B cell (primary cell): ENCODE measurements at regions not wholly inside any gene's neighbourhood (a gene's known extent, or its start where the extent isn't known, plus 50 kb on each side); places are given as distances from the start of the nearest gene placed in this dataset.

Experiments
- ATAC-seq: fragments of 200-7000 bp; cut with Tn5 transposase; one replicate; pipeline ENCODE4 v1.10.0; 2021; ENCODE audit warnings: low read depth, mild to moderate bottlenecking, moderate number of reproducible peaks, moderate library complexity
- CTCF ChIA-PET: fragments of 350-600 bp; sonication (Branson Sonifier 250); formaldehyde crosslinking; loops from one replicate; lab custom pipeline; 2021; ENCODE audit warnings: antibody characterized with exemption, inconsistent platforms; lab: Charles Lee
- POLR2A ChIA-PET: fragments of 350-600 bp; sonication (Branson Sonifier 250); formaldehyde crosslinking; loops from one replicate; lab custom pipeline; 2021; ENCODE audit warnings: antibody characterized with exemption; lab: Charles Lee
- DNase-seq: peaks from one replicate; pipeline ENCODE4 v3.0.0; 2013
- H2AFZ ChIP-seq: 2 replicates; pipeline ENCODE4 v1.6.1; 2012; ENCODE audit warnings: mild to moderate bottlenecking, low read depth, low read length; ENCODE audit not compliant: insufficient read depth, poor library complexity, severe bottlenecking
- H3K27ac ChIP-seq, 2 donors: 1 replicate in 1 of 2; 2 replicates in 1 of 2; pipeline ENCODE4 v1.5.1; 2012 to 2013; ENCODE audit warnings: low read length in 2 of 2, mild to moderate bottlenecking in 2 of 2, moderate library complexity in 1 of 2
- H3K27me3 ChIP-seq, 4 experiments: fragments of 200-600 bp in 1 of 4; sonication (generic) in 1 of 4; replicated peaks in 1 of 4; 1 replicate in 2 of 4; 2 replicates in 2 of 4; pipeline versions ENCODE4 v1.6.1 to v1.7.0; 2013 to 2016; ENCODE audit warnings: low read length in 3 of 4, mild to moderate bottlenecking in 2 of 4, mixed read lengths in 1 of 4, moderate library complexity in 1 of 4; ENCODE audit not compliant: insufficient read depth in 4 of 4, control insufficient read depth in 3 of 4; ENCODE audit errors: control extremely low read depth in 1 of 4
- H3K36me3 ChIP-seq, 2 experiments: replicated peaks in 1 of 2; 1 replicate in 1 of 2; 2 replicates in 1 of 2; pipeline versions ENCODE4 v1.6.1 to v1.7.1; 2013; ENCODE audit warnings: low read length in 1 of 2; ENCODE audit not compliant: insufficient read depth in 2 of 2, control insufficient read depth in 1 of 2; ENCODE audit errors: control extremely low read depth in 1 of 2, extremely low read depth in 1 of 2
- H3K4me1 ChIP-seq, 2 donors: fragments of 200-600 bp in 1 of 2; sonication (generic) in 1 of 2; 1 replicate in 1 of 2; 2 replicates in 1 of 2; pipeline versions ENCODE4 v1.5.1 to v1.6.1; 2013 to 2017; ENCODE audit warnings: low read length in 2 of 2; ENCODE audit not compliant: control insufficient read depth in 2 of 2, insufficient read depth in 2 of 2
- H3K4me2 ChIP-seq: replicated peaks from 2 replicates; pipeline ENCODE3; 2012; ENCODE audit warnings: mild to moderate bottlenecking, low read depth, low read length; ENCODE audit not compliant: poor library complexity, severe bottlenecking
- H3K4me3 ChIP-seq, 5 experiments: fragments of 200-600 bp in 1 of 5; sonication (generic) in 1 of 5; 1 replicate in 3 of 5; 2 replicates in 2 of 5; pipeline versions ENCODE4 v1.5.1 to v1.7.0; 2011 to 2016; ENCODE audit warnings: low read length in 4 of 5, mild to moderate bottlenecking in 4 of 5, low read depth in 2 of 5, control low read depth in 1 of 5, moderate library complexity in 1 of 5; ENCODE audit not compliant: insufficient read depth in 1 of 5; ENCODE audit errors: control extremely low read depth in 1 of 5, extremely low read depth in 1 of 5
- H3K79me2 ChIP-seq: fragments of 200-600 bp; sonication (generic); one replicate; pipeline ENCODE4 v1.6.0; 2016; ENCODE audit warnings: low read length; ENCODE audit not compliant: control insufficient read depth, insufficient read depth
- H3K9ac ChIP-seq: fragments of 200-600 bp; sonication (generic); 2 replicates; pipeline ENCODE4 v1.6.1; 2017; ENCODE audit warnings: mild to moderate bottlenecking, low read length, moderate library complexity
- H3K9me3 ChIP-seq, 3 donors: one replicate each; pipeline versions ENCODE4 v1.6.1 to v1.7.1; 2013; ENCODE audit warnings: low read length in 2 of 3; ENCODE audit not compliant: control insufficient read depth in 2 of 3, insufficient read depth in 1 of 3; ENCODE audit errors: control extremely low read depth in 1 of 3
- H4K20me1 ChIP-seq: 2 replicates; pipeline ENCODE4 v1.6.0; 2012; ENCODE audit warnings: mild to moderate bottlenecking, low read length; ENCODE audit not compliant: insufficient read depth, control insufficient read depth, poor library complexity, severe bottlenecking
- H3K27ac Mint-ChIP-seq: one replicate; pipeline ENCODE4 v1.8.0; 2021; ENCODE audit warnings: mixed read lengths
- H3K27me3 Mint-ChIP-seq: one replicate; pipeline ENCODE4 v1.8.0; 2021; ENCODE audit warnings: mixed read lengths
- H3K4me1 Mint-ChIP-seq: one replicate; pipeline ENCODE4 v1.8.0; 2021; ENCODE audit warnings: mixed read lengths
- H3K4me3 Mint-ChIP-seq: one replicate; pipeline ENCODE4 v1.8.0; 2021; ENCODE audit warnings: mixed read lengths
- H3K9me3 Mint-ChIP-seq: one replicate; pipeline ENCODE4 v1.8.0; 2022; ENCODE audit warnings: mixed read lengths; ENCODE audit not compliant: insufficient read depth
- CTCF ChIP-seq: fragments of 200-600 bp; IDR thresholded peaks from one replicate; pipeline ENCODE4 v1.8.0; 2022; ENCODE audit warnings: antibody characterized with exemption, mild to moderate bottlenecking
- EZH2 ChIP-seq: IDR thresholded peaks from 2 replicates; pipeline ENCODE4 v1.6.1; 2012; ENCODE audit warnings: borderline replicate concordance, low read depth, mild to moderate bottlenecking, moderate library complexity, low read length; ENCODE audit not compliant: insufficient read depth, poor library complexity, severe bottlenecking
- WGBS: methylation state at CpG from one replicate; pipeline ENCODE4 v1.1.5; 2013; ENCODE audit warnings: missing lambda C conversion rate; ENCODE audit not compliant: insufficient coverage; 5-methylcytosine and 5-hydroxymethylcytosine counted together
- intact Hi-C: fragments of 100-400 bp; cut with micrococcal nuclease; formaldehyde crosslinking; loops from one replicate; pipeline ENCODE4 v1.10.0; 2022

- H3K79me2 ChIP-seq, result no peaks in the 10 kb centered on the region
- TF ChIP-seq EZH2 (no peak), CTCF (no peak)
- ChIA-PET POLR2A (no interaction called here), CTCF (no interaction called here)
- no peak overlapping the region for H3K27ac Mint-ChIP-seq
- ATAC-seq (no peak), DNase-seq (no peak)
- WGBS, result no CpG with 5 or more reads among the region's 1 CpG
- H3K4me2 ChIP-seq, result no peak overlapping the region
- H3K27me3 Mint-ChIP-seq, result peaks cover 50% of the 10 kb centered on the region
- H3K9ac ChIP-seq, result no peak overlapping the region
- no peaks in the 10 kb centered on the region for H3K36me3 ChIP-seq
- H2AFZ ChIP-seq, result no peak overlapping the region
- no peaks in the 10 kb centered on the region for H4K20me1 ChIP-seq
- H3K4me1 Mint-ChIP-seq, result no peaks in the 10 kb centered on the region
- H3K4me3 Mint-ChIP-seq, result no peak overlapping the region
- H3K27ac ChIP-seq, result no peak overlapping the region
- no peak overlapping the region for H3K4me3 ChIP-seq
- H3K4me1 ChIP-seq, result no peaks in the 10 kb centered on the region
- intact Hi-C loops, result no loop called here
- peaks cover 6% of the 10 kb centered on the region for H3K9me3 Mint-ChIP-seq
- H3K9me3 ChIP-seq, result no peaks in the 10 kb centered on the region
- peaks cover 0 to 14% (median 6%) of the 10 kb centered on the region in 4 experiments for H3K27me3 ChIP-seq
Observed at GRCh38 chr12:112635036-112635435, 156.5 kb upstream of the RPH3A start.

GRCh38 chr12:112638420-112638819 is 153.1 kb upstream of the RPH3A start:
- H3K9me3 Mint-ChIP-seq, result peaks cover 2% of the 10 kb centered on the region
- no peak overlapping the region for H3K9ac ChIP-seq
- CTCF ChIA-PET, result no interaction called here
- H3K9me3 ChIP-seq, result no peaks in the 10 kb centered on the region
- no peaks in the 10 kb centered on the region for H3K4me1 Mint-ChIP-seq
- H3K27me3 Mint-ChIP-seq, result peaks cover 37% of the 10 kb centered on the region
- no CpG with 5 or more reads among the region's 2 CpGs for WGBS
- H3K27me3 ChIP-seq, result peaks cover 0 to 12% (median 6%) of the 10 kb centered on the region in 4 experiments
- H3K79me2 ChIP-seq, result no peaks in the 10 kb centered on the region
- TF ChIP-seq EZH2 (no peak), CTCF (no peak)
- no peak for ATAC-seq
- H2AFZ ChIP-seq, result no peak overlapping the region
- H4K20me1 ChIP-seq, result no peaks in the 10 kb centered on the region
- DNase-seq, result no peak
- no peak overlapping the region for H3K4me3 ChIP-seq
- no peak overlapping the region for H3K4me2 ChIP-seq
- intact Hi-C loops, result no loop called here
- no peak overlapping the region for H3K4me3 Mint-ChIP-seq
- POLR2A ChIA-PET, result no interaction called here
- no peak overlapping the region for H3K27ac ChIP-seq
- H3K4me1 ChIP-seq, result no peaks in the 10 kb centered on the region
- no peaks in the 10 kb centered on the region for H3K36me3 ChIP-seq
- H3K27ac Mint-ChIP-seq, result no peak overlapping the region
